ENCODE measurements at regions not wholly inside any gene's neighbourhood (a gene's known extent, or its start where the extent isn't known, plus 50 kb on each side); places are given as distances from the start of the nearest gene placed in this dataset.

GRCh38 chr10:121064491-121064890 is 213.3 kb downstream of the WDR11 start:
- BruUV-seq (replicated peaks) = no TSS peak
- Histone ChIP-seq H3K9me3 (replicated peaks; ENCODE audit: control insufficient read depth, insufficient read depth, low read length) (no peaks in the 10 kb centered on the region; the same call in 2 of the 3 replicates), H3K27me3 (replicated peaks in 1 of 2; ENCODE audit: control insufficient read depth in 2 of 2, insufficient read depth in 2 of 2, low read length in 1 of 2) (no peaks in the 10 kb centered on the region), H3K27ac (ENCODE audit: control insufficient read depth, insufficient read depth) (no peak overlapping the region), H3K9ac (ENCODE audit: control insufficient read depth, insufficient read depth, low read length) (no peak overlapping the region), H3K4me2 (ENCODE audit: control insufficient read depth, insufficient read depth) (no peak overlapping the region), H3K36me3 (ENCODE audit: control insufficient read depth in 2 of 2, insufficient read depth in 2 of 2, low read length in 1 of 2) (no peaks in the 10 kb centered on the region), H3K79me2 (ENCODE audit: control insufficient read depth, insufficient read depth, low read length) (no peaks in the 10 kb centered on the region), H3K4me1 (ENCODE audit: control insufficient read depth, insufficient read depth, low read length) (no peaks in the 10 kb centered on the region), H2AFZ (ENCODE audit: control insufficient read depth, low read depth, low read length) (no peak overlapping the region), H4K20me1 (ENCODE audit: control insufficient read depth, insufficient read depth) (no peaks in the 10 kb centered on the region; the same call in 1 of the 2 replicates), H3K4me3 (no peak overlapping the region)
- RAD21 ChIA-PET (ENCODE audit: unreplicated experiment) = no interaction called here
- no peak for DNase-seq (ENCODE audit: low read depth, low spot score)
- SMC1A ChIA-PET (ENCODE audit: uncharacterized antibody, unreplicated experiment) = no interaction called here
- in situ Hi-C loops (cut with MboI) (no loop called here), intact Hi-C loops (cut with micrococcal nuclease; ENCODE audit: unreplicated experiment) (no loop called here)
- CTCF ChIA-PET = no interaction called here
- POLR2A ChIA-PET = no interaction called here
- ATAC-seq = no peak
- no peak for FAIRE-seq
- no peak for TF ChIP-seq USF2 (IDR thresholded peaks at IDR 0.05; ENCODE audit: borderline replicate concordance, low read depth, low read length)
- no peak for TF ChIP-seq HSF1 (IDR thresholded peaks at IDR 0.05; ENCODE audit: low read depth, low read length)
- TF ChIP-seq KLF5 (IDR thresholded peaks at IDR 0.05; ENCODE audit: partially characterized antibody) = no peak
- no peak for TF ChIP-seq SKIL (IDR thresholded peaks at IDR 0.05; ENCODE audit: low read depth, poor library complexity, severe bottlenecking)
- TF ChIP-seq IRF5 (IDR thresholded peaks at IDR 0.05; ENCODE audit: borderline replicate concordance) = no peak
- no peak for TF ChIP-seq ZBTB4 (CRISPR knock-in tag; IDR thresholded peaks at IDR 0.05)
- TF ChIP-seq TARDBP (IDR thresholded peaks at IDR 0.05; ENCODE audit: borderline replicate concordance) = no peak
- TF ChIP-seq ASH2L (IDR thresholded peaks at IDR 0.05; ENCODE audit: borderline replicate concordance, low read depth) = no peak
- TF ChIP-seq TCF12 (IDR thresholded peaks at IDR 0.05; ENCODE audit: low read depth, low read length) = no peak
- TF ChIP-seq BRCA1 (IDR thresholded peaks at IDR 0.05; ENCODE audit: low read depth, low read length) = no peak
- no peak for TF ChIP-seq CEBPZ (IDR thresholded peaks at IDR 0.05; ENCODE audit: low read depth, low read length)
- no peak for TF ChIP-seq SIX5 (IDR thresholded peaks at IDR 0.05; ENCODE audit: low read depth, low read length, severe bottlenecking)

Measured in GM12878 (cell line).